Thyroid gland (tissue), 4 donors: ENCODE measurements at regions not wholly inside any gene's neighbourhood (a gene's known extent, or its start where the extent isn't known, plus 50 kb on each side); places are given as distances from the start of the nearest gene placed in this dataset.

Experiments used
- POLR2A ChIP-seq, 2 donors: fragments of 450-650 bp; IDR thresholded peaks; one replicate each; pipeline ENCODE4 v1.6.1; 2017; ENCODE audit warnings: antibody characterized with exemption in 2 of 2, mild to moderate bottlenecking in 2 of 2, moderate library complexity in 1 of 2
- TF ChIP-seq, protein P1 (sequence below), 6 experiments: fragments of 200-600 bp in 3 of 6; fragments of 450-650 bp in 3 of 6; sonication (generic) in 3 of 6; IDR thresholded peaks; one replicate each; pipeline ENCODE4 v1.5.1; 2016 to 2019; ENCODE audit warnings: antibody characterized with exemption in 6 of 6, mild to moderate bottlenecking in 2 of 6, inconsistent platforms in 1 of 6, moderate library complexity in 1 of 6

GRCh38 chr12:23415180-23415579, 534.3 kb downstream of the SOX5 start:
- TF ChIP-seq, protein P1, sequence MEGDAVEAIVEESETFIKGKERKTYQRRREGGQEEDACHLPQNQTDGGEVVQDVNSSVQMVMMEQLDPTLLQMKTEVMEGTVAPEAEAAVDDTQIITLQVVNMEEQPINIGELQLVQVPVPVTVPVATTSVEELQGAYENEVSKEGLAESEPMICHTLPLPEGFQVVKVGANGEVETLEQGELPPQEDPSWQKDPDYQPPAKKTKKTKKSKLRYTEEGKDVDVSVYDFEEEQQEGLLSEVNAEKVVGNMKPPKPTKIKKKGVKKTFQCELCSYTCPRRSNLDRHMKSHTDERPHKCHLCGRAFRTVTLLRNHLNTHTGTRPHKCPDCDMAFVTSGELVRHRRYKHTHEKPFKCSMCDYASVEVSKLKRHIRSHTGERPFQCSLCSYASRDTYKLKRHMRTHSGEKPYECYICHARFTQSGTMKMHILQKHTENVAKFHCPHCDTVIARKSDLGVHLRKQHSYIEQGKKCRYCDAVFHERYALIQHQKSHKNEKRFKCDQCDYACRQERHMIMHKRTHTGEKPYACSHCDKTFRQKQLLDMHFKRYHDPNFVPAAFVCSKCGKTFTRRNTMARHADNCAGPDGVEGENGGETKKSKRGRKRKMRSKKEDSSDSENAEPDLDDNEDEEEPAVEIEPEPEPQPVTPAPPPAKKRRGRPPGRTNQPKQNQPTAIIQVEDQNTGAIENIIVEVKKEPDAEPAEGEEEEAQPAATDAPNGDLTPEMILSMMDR (IDR thresholded peaks at IDR 0.05) = no peak
- TF ChIP-seq POLR2A (IDR thresholded peaks at IDR 0.05) = no peak
